ENCODE measurements at regions not wholly inside any gene's neighbourhood (a gene's known extent, or its start where the extent isn't known, plus 50 kb on each side); places are given as distances from the start of the nearest gene placed in this dataset.
"Not testable (repeated sequence)": the region's sequence is repeated elsewhere in the genome, so short reads cannot be mapped to it uniquely, and the experiment has no call there.

DNA sequence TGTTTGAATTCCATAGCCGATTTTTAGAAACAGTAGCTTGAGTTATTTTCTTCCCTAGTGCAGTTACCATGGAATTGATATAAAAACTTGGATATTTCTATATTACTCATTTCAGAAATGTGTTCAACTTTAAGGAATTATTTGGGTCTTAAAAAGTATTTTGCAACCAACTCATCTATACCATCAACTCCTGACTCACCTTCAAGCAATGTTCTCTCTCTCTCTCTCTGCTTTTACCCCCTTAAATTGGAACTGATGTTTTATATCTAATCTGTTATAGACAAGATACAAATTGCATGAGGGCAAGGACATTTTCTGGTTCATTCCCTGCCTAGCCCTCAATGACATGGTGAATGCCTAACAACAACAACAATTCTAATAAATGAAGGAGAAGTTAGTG lies 214.7 kb upstream of the NRIP1 start:
- H3K27me3 Mint-ChIP-seq = peaks cover 9% of the 10 kb centered on the region
- H3K4me1 Mint-ChIP-seq = no peaks in the 10 kb centered on the region
- no peak overlapping the region for H3K4me3 Mint-ChIP-seq
- H3K27ac Mint-ChIP-seq = no peak overlapping the region
- no peaks in the 10 kb centered on the region for H3K9me3 Mint-ChIP-seq
- ATAC-seq (replicated peaks) = no peak
- H3K36me3 Mint-ChIP-seq (ENCODE audit: low read depth) = no peaks in the 10 kb centered on the region

DNA sequence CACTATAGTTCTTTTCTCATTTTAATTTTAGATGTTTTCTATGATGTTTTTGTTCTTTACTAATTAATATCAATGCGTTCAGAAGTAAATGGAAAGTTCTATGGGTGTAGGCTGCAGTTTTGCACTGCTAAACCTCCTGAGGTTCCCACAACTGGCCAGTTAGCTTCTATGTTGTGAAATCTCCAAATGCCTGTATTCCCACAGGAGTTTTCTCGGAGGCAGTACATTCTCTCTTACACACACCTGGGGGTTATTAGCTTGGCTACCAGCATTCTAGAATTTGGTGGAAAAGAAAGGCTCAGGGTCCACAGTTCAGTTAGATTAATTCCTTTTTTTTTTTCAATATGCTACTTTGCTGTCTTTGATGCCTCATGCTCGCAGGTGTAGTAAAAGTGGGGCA lies 216.9 kb upstream of the NRIP1 start:
- H3K36me3 Mint-ChIP-seq (ENCODE audit: low read depth) = no peaks in the 10 kb centered on the region

DNA sequence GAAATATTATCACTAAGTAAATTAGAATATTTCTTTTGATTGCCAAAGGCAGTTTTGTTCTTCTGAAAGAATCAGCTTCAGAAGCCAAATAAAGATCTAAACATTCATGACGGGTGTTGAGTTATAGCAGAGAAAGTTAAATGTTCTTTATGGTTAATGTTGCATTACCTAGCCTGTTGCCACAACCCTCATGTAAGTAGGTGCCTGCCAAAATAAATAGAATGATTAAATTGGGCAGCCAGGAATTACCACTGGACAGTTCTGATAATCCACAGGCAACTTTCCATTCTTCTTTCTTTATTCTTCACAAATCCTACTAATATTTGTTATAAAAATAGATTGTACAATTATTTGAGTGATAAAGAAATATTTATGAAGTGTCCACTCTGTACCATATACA lies 217.9 kb upstream of the NRIP1 start:
- H3K4me1 Mint-ChIP-seq = no peaks in the 10 kb centered on the region
- ATAC-seq (replicated peaks) = no peak
- H3K27me3 Mint-ChIP-seq = peaks cover 9% of the 10 kb centered on the region
- no peak overlapping the region for H3K27ac Mint-ChIP-seq
- H3K9me3 Mint-ChIP-seq = no peaks in the 10 kb centered on the region
- H3K4me3 Mint-ChIP-seq = no peak overlapping the region
- no peaks in the 10 kb centered on the region for H3K36me3 Mint-ChIP-seq (ENCODE audit: low read depth)

More for the DNA sequence above, 216.9 kb upstream of the NRIP1 start:
- no peak for ATAC-seq (replicated peaks)
- no peak overlapping the region for H3K27ac Mint-ChIP-seq
- no peaks in the 10 kb centered on the region for H3K4me1 Mint-ChIP-seq
- H3K27me3 Mint-ChIP-seq = peaks cover 9% of the 10 kb centered on the region
- no peak overlapping the region for H3K4me3 Mint-ChIP-seq
- no peaks in the 10 kb centered on the region for H3K9me3 Mint-ChIP-seq

DNA sequence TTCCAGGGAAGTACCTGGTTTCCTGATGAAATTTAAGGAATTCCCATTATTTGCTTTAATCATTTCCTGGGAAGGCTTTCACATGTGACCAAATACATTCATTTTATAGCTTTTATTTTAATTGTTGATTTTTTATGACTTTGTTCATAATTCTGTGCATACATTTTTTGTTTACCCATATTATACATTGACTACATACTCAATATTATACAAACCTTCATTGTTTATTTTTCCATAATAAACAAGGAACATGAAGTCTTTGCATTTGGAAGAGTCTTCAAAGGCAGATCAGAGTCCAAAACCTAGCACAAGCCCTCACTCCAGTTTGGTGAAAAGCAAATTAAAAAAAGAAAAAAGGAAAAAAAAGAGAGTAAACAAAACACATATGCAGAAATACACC lies 218.3 kb upstream of the NRIP1 start:
- peaks cover 9% of the 10 kb centered on the region for H3K27me3 Mint-ChIP-seq
- no peaks in the 10 kb centered on the region for H3K4me1 Mint-ChIP-seq
- H3K4me3 Mint-ChIP-seq = no peak overlapping the region
- H3K9me3 Mint-ChIP-seq = no peaks in the 10 kb centered on the region
- no peak for ATAC-seq (replicated peaks)
- no peaks in the 10 kb centered on the region for H3K36me3 Mint-ChIP-seq (ENCODE audit: low read depth)
- H3K27ac Mint-ChIP-seq = no peak overlapping the region

DNA sequence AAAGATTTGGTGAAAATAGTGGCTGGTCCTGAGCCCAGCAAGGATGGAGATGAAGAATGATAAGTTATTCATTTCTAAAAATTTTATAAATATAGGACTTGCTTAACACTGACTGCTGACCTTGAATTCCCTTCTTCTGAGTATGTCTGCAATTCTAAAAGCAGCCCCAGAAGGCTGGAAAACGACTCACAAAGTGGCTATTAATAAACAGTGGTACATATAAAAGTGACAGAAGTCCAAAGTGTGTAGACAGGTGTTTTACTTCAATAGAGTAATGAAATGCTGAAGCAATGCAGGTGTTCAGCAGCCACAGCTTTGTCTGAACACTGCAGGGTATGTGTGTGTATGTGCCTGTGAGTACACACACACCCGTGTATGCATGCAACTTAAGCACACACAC lies 219.0 kb upstream of the NRIP1 start:
- Mint-ChIP-seq H3K4me3 (no peak overlapping the region), H3K4me1 (no peaks in the 10 kb centered on the region), H3K36me3 (ENCODE audit: low read depth) (no peaks in the 10 kb centered on the region), H3K27me3 (peaks cover 9% of the 10 kb centered on the region), H3K9me3 (no peaks in the 10 kb centered on the region), H3K27ac (no peak overlapping the region)
- ATAC-seq (replicated peaks) = no peak

DNA sequence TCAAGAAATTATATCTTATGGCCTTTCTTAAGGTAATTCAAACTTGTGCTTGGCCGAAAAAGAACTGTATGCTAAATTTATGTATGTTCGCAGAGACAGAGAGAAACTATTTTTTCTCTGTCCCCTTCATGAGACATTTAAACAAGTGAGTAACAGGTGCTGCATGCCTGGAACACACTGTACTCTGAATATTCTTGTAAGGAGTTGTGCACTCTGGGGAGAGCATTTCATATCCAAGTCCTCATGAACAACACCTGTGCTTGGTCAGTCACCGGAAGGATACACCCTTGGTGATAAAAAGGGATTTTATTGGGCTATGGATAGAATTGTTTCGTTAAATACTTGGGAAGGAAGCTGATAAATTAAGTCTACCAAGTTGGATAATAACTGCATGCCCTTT lies 220.8 kb upstream of the NRIP1 start:
- H3K27me3 Mint-ChIP-seq = peaks cover 5% of the 10 kb centered on the region
- H3K4me3 Mint-ChIP-seq = no peak overlapping the region
- no peaks in the 10 kb centered on the region for H3K9me3 Mint-ChIP-seq
- H3K27ac Mint-ChIP-seq = no peak overlapping the region
- ATAC-seq (replicated peaks) = no peak
- H3K36me3 Mint-ChIP-seq (ENCODE audit: low read depth) = no peaks in the 10 kb centered on the region
- no peaks in the 10 kb centered on the region for H3K4me1 Mint-ChIP-seq

DNA sequence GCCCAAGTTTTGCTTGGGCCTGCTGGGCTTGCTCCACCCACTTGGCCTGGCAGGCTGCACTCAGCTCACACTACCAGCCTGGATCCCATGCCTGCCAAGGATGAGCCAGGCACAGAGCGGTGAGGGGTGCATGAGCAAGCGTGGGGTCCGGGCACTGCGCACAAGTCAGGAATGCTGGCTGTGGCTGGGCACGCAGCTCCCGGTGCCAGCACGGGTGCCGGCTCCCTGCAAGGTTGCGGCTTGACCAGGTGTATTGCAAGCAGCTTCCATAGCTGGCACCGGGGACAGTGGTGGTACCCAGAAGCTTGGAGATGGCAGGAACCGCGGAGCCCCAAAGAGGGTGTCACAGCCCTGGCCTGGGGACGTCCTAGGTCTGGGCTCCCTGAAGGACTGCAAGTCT lies 224.4 kb upstream of the NRIP1 start:
- Mint-ChIP-seq H3K27ac (no peak overlapping the region), H3K36me3 (ENCODE audit: low read depth) (no peaks in the 10 kb centered on the region), H3K4me3 (no peak overlapping the region), H3K9me3 (no peaks in the 10 kb centered on the region), H3K4me1 (no peaks in the 10 kb centered on the region), H3K27me3 (no peaks in the 10 kb centered on the region)
- ATAC-seq (replicated peaks) = no peak

DNA sequence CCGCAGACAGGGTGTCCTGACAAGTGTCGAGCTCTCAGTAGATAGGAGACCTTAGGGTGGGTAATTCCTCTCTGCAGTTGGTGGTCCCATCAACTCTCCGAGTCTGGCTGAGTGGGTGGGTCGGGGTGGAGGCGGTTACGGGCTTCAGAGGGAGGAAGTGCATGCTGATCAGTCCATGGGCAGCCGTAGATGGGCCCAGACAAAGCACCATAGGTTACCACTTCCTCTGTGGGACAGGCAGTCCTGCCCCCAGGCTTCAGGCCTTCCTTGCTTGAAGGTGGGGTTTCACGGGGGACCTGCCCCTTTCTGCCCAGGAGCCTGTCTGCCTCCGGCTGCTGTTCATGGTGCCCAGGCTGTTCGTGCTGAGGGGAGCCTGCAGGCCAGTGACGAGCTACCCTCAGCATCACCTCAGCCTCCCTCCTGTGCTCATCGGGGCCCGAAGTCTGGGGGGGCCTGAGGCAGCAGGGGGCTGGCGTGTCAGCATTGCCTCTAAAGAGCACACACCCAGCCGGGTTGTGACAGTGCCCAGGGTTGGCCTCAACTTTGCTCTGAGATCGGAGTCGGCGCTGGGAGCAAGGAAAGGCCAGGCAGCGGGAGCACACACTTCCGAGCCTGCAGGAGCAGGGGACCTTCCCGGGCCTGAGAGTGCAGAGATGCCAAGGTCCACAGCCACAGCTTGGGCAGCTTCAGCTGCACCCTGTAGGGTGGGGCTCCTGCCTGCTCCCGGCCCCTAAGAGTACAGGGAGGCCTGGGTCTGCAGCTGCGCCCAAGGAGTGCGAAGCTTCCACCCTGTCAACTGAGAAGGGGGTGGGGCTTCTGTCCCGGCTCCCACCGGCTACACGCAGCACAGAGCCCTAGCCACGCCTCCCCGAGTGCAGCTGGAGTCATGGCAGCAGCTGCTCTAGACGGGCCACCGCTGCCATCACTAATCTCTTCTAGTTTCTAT lies 225.4 kb upstream of the NRIP1 start:
- H3K27me3 Mint-ChIP-seq = no peaks in the 10 kb centered on the region
- H3K4me1 Mint-ChIP-seq = no peaks in the 10 kb centered on the region
- no peak for ATAC-seq (replicated peaks)
- no peaks in the 10 kb centered on the region for H3K36me3 Mint-ChIP-seq (ENCODE audit: low read depth)
- H3K27ac Mint-ChIP-seq = no peak overlapping the region
- no peaks in the 10 kb centered on the region for H3K9me3 Mint-ChIP-seq
- H3K4me3 Mint-ChIP-seq = no peak overlapping the region

DNA sequence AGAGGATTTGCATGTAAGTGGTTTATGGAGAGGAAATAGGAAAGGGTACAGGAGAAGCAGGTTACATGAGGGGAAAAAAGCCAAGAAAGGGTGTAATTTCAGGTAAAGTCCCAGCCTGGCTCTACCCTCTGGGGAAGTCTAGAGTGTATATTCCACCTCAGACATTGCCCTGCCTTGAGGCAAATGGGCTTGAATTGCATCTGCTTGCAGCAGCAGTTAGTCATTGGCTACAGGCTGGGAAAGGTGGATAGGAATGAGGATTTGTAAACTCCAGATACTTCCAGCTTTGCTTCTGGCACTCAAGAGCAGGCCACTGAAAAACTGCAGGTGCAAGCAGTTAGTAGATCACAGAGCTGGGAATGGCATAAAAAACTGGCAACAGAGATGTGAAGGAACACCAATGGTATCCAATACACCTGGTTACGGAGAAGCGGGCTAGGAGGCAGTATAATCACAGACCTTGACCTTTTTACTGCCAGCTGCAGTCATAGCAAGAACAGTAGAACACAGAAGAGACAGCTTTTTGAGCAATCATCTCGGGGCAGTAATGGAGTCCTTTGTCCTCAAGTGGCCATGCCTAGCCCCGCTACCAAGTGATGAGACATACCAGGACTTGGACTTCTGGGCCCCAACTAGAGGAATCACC lies 226.9 kb upstream of the NRIP1 start:
- Mint-ChIP-seq H3K27me3 (no peaks in the 10 kb centered on the region), H3K36me3 (ENCODE audit: low read depth) (no peaks in the 10 kb centered on the region), H3K9me3 (no peaks in the 10 kb centered on the region), H3K4me1 (no peaks in the 10 kb centered on the region), H3K27ac (no peak overlapping the region), H3K4me3 (no peak overlapping the region)
- ATAC-seq (replicated peaks) = no peak

DNA sequence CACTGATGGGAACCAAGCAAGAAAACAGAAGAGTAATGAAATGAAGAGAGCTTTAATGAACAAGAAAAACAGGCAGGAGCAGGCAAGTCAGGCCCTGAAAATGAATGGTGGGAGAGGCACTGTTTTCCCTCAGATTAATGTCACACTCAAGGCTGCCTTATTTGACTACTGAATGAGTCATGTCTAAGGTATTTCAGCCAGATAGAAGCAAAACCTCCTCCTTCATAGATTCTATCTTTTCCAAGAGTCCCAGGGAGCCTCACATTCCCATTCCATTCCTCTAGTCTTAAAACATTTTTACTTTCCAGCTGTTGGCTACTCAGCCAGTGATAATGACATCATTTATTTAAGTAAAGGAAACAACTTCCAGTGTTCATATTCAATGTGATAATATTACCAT lies 228.4 kb upstream of the NRIP1 start:
- no peak overlapping the region for H3K4me3 Mint-ChIP-seq
- no peak for ATAC-seq (replicated peaks)
- H3K27me3 Mint-ChIP-seq = no peaks in the 10 kb centered on the region
- H3K27ac Mint-ChIP-seq = no peak overlapping the region
- H3K9me3 Mint-ChIP-seq = no peaks in the 10 kb centered on the region
- H3K4me1 Mint-ChIP-seq = no peaks in the 10 kb centered on the region
- H3K36me3 Mint-ChIP-seq (ENCODE audit: low read depth) = no peaks in the 10 kb centered on the region

DNA sequence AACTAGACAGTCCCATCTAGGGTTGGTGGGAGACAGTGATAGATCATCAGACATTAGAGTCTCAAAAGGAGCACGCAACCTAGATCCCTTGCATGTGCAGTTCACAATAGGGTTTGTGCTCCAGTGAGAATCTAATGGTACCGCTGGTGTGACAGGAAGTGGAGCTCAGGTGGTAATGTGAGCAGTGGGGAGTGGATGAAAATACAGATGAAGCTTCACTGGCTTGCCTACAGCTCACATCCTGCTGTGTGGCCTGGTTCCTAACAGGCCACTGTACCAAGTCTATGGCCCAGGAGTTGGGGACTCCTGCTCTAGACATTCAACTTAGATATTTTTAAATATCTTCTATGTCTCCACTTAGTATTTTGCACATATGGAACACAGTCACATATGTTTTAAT lies 231.1 kb upstream of the NRIP1 start:
- Mint-ChIP-seq H3K4me3 (no peak overlapping the region), H3K27ac (no peak overlapping the region), H3K4me1 (no peaks in the 10 kb centered on the region), H3K36me3 (ENCODE audit: low read depth) (no peaks in the 10 kb centered on the region), H3K9me3 (no peaks in the 10 kb centered on the region), H3K27me3 (no peaks in the 10 kb centered on the region)
- ATAC-seq (replicated peaks) = no peak

DNA sequence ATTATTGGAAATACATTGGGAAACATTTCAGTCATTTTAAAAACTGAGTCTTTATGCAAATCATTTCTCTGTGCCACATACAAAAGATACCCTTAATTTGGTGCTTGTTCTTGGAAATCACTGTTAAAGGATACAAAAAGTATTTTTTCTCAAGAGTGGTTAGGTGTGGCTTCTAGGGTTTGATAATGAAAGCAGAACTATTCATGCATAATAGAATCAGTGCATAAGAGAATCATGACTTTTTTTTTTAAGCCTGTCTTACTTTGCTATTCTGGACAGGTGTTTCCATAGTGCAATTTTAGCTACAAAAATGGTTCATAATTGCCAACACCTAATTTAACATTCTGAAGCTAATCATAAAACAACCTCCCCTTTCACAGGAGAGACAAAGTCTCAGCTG lies 233.0 kb upstream of the NRIP1 start:
- no peaks in the 10 kb centered on the region for H3K36me3 Mint-ChIP-seq (ENCODE audit: low read depth)
- no peak overlapping the region for H3K27ac Mint-ChIP-seq
- no peak for ATAC-seq (replicated peaks)
- no peaks in the 10 kb centered on the region for H3K4me1 Mint-ChIP-seq
- peaks cover 5% of the 10 kb centered on the region for H3K9me3 Mint-ChIP-seq
- H3K4me3 Mint-ChIP-seq = no peak overlapping the region
- no peaks in the 10 kb centered on the region for H3K27me3 Mint-ChIP-seq

DNA sequence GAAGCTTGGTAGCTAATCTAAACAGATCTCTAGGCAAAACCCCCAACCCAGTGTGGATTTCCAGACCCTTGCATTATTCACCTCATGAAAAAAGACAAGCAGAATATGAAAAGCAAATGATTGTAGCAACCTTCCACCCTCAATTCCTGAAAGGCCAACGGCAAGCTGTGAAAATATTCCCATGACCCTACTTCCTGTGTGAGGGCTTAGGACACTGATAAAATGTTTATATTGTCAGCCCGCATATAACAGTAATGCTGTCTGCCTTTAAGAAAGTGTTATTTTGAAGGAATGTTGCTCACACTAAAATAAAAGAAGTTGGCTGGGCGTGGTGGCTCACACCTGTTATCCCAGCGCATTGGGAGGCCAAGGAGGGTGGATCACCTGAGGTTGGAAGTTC lies 233.5 kb upstream of the NRIP1 start:
- no peak overlapping the region for H3K4me3 Mint-ChIP-seq
- H3K4me1 Mint-ChIP-seq = no peaks in the 10 kb centered on the region
- no peaks in the 10 kb centered on the region for H3K27me3 Mint-ChIP-seq
- no peak for ATAC-seq (replicated peaks)
- no peaks in the 10 kb centered on the region for H3K36me3 Mint-ChIP-seq (ENCODE audit: low read depth)
- peaks cover 5% of the 10 kb centered on the region for H3K9me3 Mint-ChIP-seq
- H3K27ac Mint-ChIP-seq = no peak overlapping the region

DNA sequence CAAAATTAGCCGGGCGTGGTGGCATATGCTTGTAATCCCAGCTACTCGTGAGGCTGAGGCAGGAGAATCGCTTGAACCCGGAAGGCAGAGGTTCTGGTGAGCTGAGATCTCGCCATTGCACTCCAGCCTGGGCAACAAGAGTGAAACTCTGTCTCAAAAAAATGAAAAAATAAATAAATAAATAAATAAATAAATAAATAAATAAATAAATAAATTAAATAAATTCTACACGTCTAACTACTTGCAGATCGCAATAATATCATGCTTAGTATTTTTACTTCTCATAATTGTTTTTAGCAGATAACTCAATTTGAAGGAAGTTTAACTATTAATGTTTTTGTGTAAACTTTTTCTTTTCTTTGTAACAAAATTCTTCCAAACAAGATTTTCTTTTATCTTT lies 234.0 kb upstream of the NRIP1 start:
- not testable (repeated sequence) for H3K27ac Mint-ChIP-seq; H3K27me3 Mint-ChIP-seq; ATAC-seq (replicated peaks); H3K4me3 Mint-ChIP-seq; H3K36me3 Mint-ChIP-seq (ENCODE audit: low read depth); H3K9me3 Mint-ChIP-seq; H3K4me1 Mint-ChIP-seq

DNA sequence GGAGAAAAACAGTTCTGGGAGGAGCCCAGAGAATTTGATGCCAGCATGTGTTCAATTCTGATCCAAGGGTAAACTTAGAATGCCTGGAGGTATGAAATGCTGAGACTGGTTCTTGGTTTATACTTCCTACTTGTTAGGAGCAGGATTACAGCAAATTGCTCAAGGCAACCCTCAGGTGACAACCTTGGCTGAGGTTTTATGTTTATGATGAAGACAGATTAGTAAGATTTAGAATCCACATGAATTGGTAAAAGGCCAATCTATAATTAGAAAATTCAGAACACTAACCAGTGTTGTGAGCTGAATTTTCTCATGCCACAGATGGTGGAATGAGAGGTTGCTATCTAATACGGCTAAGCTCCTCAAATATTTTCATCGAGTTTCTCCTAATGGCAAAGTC lies 235.3 kb upstream of the NRIP1 start:
- Mint-ChIP-seq H3K4me3 (no peak overlapping the region), H3K9me3 (peaks cover 5% of the 10 kb centered on the region), H3K27ac (no peak overlapping the region), H3K27me3 (no peaks in the 10 kb centered on the region), H3K36me3 (ENCODE audit: low read depth) (no peaks in the 10 kb centered on the region), H3K4me1 (no peaks in the 10 kb centered on the region)
- ATAC-seq (replicated peaks) = no peak
